ENCODE measurements at regions not wholly inside any gene's neighbourhood (a gene's known extent, or its start where the extent isn't known, plus 50 kb on each side); places are given as distances from the start of the nearest gene placed in this dataset.

DNA sequence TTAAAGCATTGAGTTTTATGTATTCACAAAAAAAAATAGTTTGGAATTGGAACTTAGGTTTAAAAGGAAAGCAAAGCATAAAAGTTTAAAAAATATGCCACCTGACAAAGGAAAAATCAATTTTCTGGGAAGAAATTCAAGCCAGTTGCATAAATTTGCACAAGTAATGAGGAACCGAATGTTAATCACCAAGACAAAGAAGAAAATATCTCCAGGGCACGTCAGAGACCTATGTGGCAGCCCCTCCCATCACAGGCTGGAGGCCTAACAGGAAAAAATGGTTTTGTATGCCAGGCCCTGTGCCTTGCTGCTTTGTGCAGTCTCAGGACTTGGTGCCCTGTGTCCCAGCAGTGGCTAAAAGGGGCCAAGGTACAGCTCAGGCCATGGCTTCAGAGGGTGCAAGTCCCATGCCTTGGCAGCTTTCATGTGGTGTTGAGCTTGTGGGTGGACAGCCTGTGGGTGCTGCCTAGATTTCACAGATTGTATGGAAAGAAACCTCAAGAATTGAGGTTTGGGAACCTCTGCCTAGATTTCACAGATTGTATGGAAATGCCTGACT is 767.2 kb upstream of the SLC10A2 start:
- no peak for DNase-seq (ENCODE audit: low read depth, low spot score)

DNA sequence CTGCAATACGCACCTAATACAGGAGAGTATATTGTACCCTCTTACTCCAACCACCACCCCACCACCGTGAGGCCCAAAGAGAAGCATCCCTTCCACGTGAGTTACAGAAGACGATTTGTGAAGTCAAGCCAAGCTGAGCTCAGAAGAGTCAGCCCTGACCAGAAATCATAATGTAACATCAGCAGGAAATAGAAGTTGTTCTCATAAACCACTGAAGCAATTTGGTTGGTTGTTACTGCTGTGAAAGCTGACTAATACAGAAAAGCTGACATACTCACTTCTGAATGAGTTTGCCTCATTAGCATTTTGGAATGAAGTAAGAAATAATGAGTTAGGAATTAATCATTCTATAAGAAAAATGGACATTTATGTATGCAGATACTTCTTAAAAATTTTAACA is 749.4 kb upstream of the SLC10A2 start:
- DNase-seq (ENCODE audit: low read depth, low spot score): no peak

- DNase-seq (ENCODE audit: low read depth, low spot score): no peak
These were observed 746.8 kb upstream of the SLC10A2 start for GRCh38 chr13:103812971-103813370.

DNA sequence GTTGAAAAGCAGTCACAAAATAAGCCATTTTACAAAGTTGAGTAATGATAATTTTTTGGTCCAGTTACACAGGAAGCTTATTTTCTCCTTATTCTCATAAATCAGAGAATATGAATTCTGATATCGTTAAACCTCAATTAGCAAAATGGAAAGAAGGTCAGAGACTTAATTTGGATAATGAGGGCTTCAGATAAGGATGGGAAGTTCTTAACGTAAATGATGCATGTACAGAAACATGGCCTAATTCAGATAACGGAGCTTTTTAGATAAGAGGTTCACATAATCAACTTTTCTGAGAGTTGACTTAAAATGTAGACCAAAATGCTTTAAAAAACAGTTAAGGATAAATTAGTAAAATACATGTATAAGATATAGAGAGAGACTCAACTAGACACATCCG is 746.3 kb upstream of the SLC10A2 start:
- DNase-seq (ENCODE audit: low read depth, low spot score): no peak

GRCh38 chr13:103810026-103810425 is 743.8 kb upstream of the SLC10A2 start:
- no peak for DNase-seq (ENCODE audit: low read depth, low spot score)

DNA sequence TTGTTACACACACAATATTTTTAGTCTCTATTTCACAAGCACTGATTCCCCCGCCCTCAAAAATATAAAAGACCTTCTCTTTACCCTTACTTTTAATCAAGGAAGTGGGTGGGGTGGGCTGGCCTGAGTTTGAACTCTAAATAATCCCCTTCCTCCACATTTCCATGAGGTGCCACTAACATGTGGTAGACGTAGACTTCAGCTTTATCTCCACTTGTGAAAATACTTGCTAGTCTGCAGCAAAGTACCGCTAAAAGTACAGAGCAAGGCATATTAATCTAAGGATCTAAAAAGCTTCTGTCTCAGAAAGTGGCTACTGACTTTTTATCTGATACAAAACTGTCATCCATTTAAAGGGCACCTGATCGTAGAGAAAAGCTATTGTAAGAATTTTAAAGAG is 739.6 kb upstream of the SLC10A2 start:
- DNase-seq (ENCODE audit: low read depth, low spot score): no peak

DNA sequence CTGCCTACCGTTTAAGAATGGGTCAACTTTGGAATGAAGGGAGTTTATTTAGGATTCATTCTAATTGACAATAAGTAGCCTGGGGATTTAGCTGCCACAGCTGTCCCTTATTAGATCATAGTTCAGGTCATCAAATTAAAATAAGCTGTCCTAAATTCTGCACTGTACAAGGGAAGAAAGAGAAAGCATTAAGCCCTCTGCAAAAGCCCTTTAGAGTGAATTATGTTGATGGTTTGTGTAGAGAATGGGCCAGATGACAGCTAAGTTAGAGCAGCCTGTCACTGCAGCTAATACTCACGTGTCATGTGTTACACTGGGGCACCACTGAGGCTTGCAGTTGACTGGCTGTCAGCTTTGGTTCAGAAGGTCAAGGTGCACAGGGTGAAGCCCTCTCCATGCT is 737.1 kb upstream of the SLC10A2 start:
- no peak for DNase-seq (ENCODE audit: low read depth, low spot score)

DNA sequence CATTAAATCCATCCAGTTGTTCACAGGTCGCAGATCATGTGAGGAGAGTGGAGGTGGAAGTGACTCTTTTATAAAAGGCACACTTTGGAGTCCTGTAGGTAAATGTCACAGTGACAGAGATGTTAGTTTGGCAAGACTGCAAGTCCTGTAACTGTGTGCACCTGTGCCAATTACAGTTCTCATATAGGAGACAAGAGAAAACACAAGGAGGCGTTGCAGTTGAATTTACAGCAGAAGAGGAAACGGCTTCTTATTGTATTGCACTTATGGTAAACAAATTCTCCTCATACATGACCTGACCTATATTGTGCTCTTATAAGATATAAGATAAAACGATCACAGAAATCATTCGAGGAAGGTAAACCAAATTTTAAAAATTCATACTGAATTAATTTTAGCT is 732.8 kb upstream of the SLC10A2 start:
- DNase-seq (ENCODE audit: low read depth, low spot score): no peak

DNA sequence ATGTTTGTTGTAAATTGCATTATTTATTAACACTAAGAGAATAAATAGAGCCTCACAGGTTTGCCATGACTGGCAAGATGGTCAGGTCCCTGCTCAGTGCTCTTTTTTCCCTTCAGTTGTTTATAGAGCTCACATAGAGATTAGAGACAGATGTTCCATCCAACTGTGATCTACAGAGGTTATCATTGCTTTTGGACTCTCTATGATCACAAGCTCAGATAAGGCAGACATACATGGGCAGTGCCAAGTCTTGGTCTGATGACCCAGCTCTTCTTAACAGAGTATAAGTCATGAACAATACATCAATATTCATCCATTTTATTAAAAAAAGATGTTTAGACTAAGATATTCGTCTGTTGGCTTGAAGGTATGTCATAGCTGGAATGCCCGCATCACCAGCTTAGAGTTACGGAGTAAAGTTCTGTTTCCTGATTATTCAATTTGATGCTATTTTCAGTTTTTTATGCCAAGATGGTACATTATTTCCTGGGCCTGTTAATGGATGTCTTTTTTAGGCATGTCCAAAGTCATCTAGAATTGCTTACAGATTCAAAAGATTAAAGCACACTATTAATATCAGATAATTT is 729.8 kb upstream of the SLC10A2 start:
- DNase-seq (ENCODE audit: low read depth, low spot score): no peak

GRCh38 chr13:103794526-103794925 is 728.3 kb upstream of the SLC10A2 start:
- DNase-seq (ENCODE audit: low read depth, low spot score): no peak

DNA sequence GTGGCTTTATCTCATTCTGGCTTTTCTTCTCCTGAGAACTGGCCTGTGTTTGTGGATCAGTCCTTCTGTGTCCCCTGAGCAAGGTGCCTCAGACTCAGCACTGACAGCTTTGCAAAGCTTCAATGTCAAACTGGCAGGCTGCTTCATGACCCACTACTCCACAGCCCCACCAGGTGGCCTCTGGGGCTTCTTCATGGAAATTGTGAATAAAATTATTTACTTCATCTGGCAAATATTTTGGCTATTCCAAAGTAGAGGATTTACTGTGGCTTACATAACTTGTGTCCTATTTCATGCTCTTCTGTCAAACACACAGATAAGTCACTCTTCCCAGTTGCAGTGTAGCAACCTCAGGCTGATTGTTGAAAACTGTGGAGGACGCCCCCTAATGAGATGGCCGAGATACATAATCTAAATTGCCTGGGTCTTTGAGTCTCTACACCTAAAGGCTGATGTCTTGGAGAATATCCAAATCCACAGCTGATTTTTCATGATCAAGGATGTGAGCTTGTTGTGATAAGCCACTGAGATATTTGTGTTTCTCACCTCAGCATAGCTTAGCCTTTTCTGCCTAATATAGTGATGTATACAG is 721.9 kb upstream of the SLC10A2 start:
- DNase-seq (ENCODE audit: low read depth, low spot score): no peak

GRCh38 chr13:103772576-103772975 is 706.4 kb upstream of the SLC10A2 start:
- DNase-seq (ENCODE audit: low read depth, low spot score): no peak

DNA sequence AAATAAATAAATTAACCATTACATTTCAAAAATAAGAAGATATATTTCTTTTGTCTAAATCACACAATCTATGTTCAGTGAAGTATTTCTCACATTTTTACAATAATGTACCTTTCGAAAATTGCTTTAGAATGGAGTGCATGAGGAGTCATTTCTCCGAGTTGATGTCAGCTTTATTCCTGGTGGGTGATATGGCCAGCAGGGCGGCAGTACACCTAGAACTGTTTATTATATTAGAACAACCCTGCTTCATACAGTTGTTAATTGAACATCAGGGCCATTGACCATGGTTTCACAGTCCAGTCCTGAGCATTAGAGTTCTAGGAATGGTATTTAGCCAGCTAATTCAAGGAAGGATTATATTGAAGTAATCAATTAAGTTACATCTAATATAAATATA is 696.3 kb upstream of the SLC10A2 start:
- no peak for DNase-seq (ENCODE audit: low read depth, low spot score)

DNA sequence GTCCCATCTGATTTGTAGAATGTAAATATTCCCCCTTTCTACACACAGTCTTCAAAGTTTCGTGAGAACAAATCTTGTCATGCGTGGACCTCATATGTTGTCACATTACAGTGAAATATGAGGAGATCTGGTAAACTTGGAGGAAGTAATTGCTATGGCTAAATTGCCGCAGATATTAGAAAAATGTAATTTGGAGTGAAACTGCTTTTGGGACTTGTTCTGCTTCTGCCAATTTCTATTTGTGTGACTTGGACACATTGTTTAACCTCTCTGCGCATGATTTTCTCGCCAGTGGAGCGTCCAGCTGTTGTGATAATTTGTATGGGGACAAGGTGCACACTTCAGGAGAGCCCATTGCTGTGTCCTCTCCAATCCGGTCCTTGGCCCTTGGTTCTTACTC is 693.1 kb upstream of the SLC10A2 start:
- no peak for DNase-seq (ENCODE audit: low read depth, low spot score)

- no peak for DNase-seq (ENCODE audit: low read depth, low spot score)
These were observed 692.0 kb upstream of the SLC10A2 start for GRCh38 chr13:103758222-103758621.

DNA sequence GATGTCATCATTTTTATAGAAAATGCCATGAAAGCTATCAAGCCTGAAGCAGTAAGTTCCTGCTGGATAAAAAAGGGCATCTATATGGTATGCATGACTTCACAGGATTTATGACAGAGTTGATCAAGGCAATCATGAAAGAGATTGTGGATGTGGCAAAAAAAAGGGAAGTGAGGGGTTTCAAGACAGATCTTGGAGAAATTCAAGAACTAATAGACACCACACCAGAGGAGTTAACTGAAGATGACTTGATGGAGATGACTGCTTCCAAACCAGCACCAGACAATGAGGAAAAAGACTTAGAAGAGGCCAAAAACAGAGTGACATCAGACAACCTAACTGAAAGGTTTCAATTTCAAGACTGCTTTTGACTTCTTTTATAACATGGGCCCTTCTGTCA is 691.1 kb upstream of the SLC10A2 start:
- DNase-seq (ENCODE audit: low read depth, low spot score): no peak

DNA sequence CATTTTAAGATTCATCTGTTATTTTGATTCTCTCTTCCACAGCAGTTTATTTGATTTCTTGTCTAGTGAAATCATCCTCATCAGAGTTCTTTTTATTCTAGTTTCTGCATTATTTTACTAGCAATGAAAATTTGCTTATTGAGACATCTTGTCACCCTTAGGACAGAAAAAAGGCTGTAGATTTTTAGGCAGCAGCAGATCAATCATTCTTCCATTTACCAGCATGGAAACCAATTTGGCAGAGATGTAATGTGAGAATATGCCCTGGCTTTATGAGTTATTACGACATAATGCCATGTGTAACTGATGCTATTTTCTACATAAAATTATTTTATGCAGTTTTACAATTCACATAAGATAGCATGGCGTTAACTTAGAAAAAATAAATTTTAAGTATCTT is 688.6 kb upstream of the SLC10A2 start:
- DNase-seq (ENCODE audit: low read depth, low spot score): no peak

- DNase-seq (ENCODE audit: low read depth, low spot score): no peak
These were observed 668.6 kb upstream of the SLC10A2 start for GRCh38 chr13:103734837-103735236.

DNA sequence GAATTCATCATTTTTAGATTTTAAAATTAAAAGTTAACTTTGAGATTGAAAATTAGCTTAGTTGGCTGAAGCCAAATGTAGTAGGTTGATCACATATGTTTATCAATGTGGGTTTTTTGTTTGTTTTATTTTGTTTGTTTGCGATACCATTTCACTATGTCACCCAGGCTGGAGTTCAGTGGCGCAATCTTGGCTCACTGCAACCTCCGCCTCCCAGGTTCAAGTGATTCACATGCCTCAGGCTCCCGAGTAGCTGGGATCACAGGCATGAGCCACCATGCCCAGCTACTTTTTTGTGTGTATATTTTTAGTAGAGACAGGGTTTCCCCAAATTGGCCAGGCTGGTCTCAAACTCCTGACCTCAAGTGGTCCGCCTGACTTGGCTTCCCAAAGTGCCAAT is 665.7 kb upstream of the SLC10A2 start:
- no peak for DNase-seq (ENCODE audit: low read depth, low spot score)

DNA sequence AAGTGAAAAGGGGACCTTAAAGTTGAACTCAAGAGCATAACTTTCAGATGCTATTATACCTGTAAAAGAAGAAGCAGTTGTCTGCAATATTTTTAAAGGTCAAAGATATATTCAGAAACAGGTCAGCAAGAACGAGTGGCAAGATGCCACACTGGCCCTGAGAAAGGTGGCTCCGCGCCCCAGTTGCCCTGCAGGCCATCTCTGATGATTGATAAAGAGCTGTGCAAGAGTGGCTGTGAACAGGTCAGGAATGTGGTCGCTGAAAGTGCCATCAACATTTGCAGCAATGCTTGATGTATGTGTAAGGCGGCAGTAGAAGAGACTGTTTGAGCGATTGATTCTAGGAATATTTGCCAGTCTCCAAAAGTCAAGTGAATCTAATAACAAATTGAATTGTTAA is 664.2 kb upstream of the SLC10A2 start:
- no peak for DNase-seq (ENCODE audit: low read depth, low spot score)

DNA sequence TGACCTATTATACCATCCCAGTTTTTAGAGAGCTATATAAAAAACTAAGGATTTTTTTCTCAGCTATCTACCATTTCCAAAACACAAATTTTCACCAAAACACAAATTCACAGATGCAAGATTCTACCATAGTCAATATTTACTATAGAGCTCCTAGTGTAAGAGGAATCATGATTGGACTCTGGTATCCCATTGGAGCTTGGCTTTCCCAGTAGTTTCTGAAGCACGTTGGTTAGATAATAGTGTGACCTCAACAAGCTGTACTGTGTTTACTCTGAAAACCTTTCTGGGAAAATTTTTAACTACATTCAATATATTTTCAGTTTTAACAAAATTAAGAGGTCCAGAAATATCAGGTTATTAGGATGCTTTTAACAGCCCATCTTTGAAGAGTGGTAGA is 660.6 kb upstream of the SLC10A2 start:
- DNase-seq (ENCODE audit: low read depth, low spot score): no peak

DNA sequence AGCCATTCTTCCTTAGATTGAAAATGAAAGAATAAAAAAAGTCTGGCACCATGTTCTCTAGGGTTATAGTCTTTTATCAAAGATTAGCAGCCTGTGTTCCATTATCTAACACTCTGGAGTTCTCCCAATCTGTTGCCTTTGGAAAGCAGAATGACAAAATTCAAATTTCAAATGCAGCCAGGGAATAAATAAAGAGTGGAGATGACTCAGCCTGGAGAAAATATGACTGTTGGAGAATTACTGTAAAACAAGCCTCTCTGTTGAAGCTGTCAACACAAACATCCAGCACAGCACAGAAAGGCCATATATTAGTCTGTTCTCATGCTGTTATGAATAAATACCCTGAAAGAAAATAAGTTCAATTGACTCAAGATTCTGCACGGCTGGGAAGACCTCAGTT is 650.5 kb upstream of the SLC10A2 start:
- no peak for DNase-seq (ENCODE audit: low read depth, low spot score)

- DNase-seq (ENCODE audit: low read depth, low spot score): no peak
These were observed 649.1 kb upstream of the SLC10A2 start for GRCh38 chr13:103715335-103715734.

GRCh38 chr13:103703246-103703645 is 637.0 kb upstream of the SLC10A2 start:
- no peak for DNase-seq (ENCODE audit: low read depth, low spot score)

All from ELF-1 (cell line).